ENCODE measurements at regions not wholly inside any gene's neighbourhood (a gene's known extent, or its start where the extent isn't known, plus 50 kb on each side); places are given as distances from the start of the nearest gene placed in this dataset.

- POLR2A ChIA-PET, result no interaction called here
- peaks cover 9 to 15% of the 10 kb centered on the region in 2 donors for H3K4me1 ChIP-seq (ENCODE audit: control insufficient read depth in 2 of 2, insufficient read depth in 2 of 2, low read length in 2 of 2)
- peak overlapping the region; percentile 96 for H2AFZ ChIP-seq (ENCODE audit: insufficient read depth, low read depth, low read length, poor library complexity, severe bottlenecking)
- H3K9ac ChIP-seq (ENCODE audit: low read length), result peak overlapping the region; percentile 65
- no peak overlapping the region for H3K27ac Mint-ChIP-seq
- peak overlapping the region in 4 of 5 experiments; percentile 50 to 78 (median 68) for H3K4me3 ChIP-seq (ENCODE audit: control extremely low read depth in 1 of 5, extremely low read depth in 1 of 5, insufficient read depth in 1 of 5, low read depth in 2 of 5, low read length in 4 of 5)
- H3K4me2 ChIP-seq (replicated peaks; ENCODE audit: low read depth, low read length, poor library complexity, severe bottlenecking), result peak overlapping the region; percentile 97
- H3K9me3 ChIP-seq (ENCODE audit: control extremely low read depth in 1 of 3, control insufficient read depth in 2 of 3, insufficient read depth in 1 of 3, low read length in 2 of 3), result no peaks in the 10 kb centered on the region
- no peaks in the 10 kb centered on the region for H3K9me3 Mint-ChIP-seq (ENCODE audit: insufficient read depth)
- intact Hi-C loops (cut with micrococcal nuclease), result loop anchor here (1.0 to 5.0 kb wide), 9 partner anchors 99 to 650 kb away; partner anchors contain the start of gene MAML3
- peaks cover 43% of the 10 kb centered on the region for H3K27me3 Mint-ChIP-seq
- H4K20me1 ChIP-seq (ENCODE audit: control insufficient read depth, insufficient read depth, low read length, poor library complexity, severe bottlenecking), result no peaks in the 10 kb centered on the region
- H3K36me3 ChIP-seq (replicated peaks in 1 of 2; ENCODE audit: control extremely low read depth in 1 of 2, control insufficient read depth in 1 of 2, extremely low read depth in 1 of 2, insufficient read depth in 2 of 2, low read length in 1 of 2), result no peaks in the 10 kb centered on the region
- under 1% methylated on average over 62 of the region's 72 CpGs for WGBS (ENCODE audit: insufficient coverage)
- peak overlapping the region; percentile 78 for H3K4me3 Mint-ChIP-seq
- ATAC-seq (ENCODE audit: low read depth), result peak; percentile 81
- peaks cover 0 to 16% (median 5%) of the 10 kb centered on the region in 4 experiments for H3K27me3 ChIP-seq (replicated peaks in 1 of 4; ENCODE audit: control extremely low read depth in 1 of 4, control insufficient read depth in 3 of 4, insufficient read depth in 4 of 4, low read length in 3 of 4)
- no peaks in the 10 kb centered on the region for H3K79me2 ChIP-seq (ENCODE audit: control insufficient read depth, insufficient read depth, low read length)
- H3K27ac ChIP-seq (ENCODE audit: low read length in 2 of 2), result peak overlapping the region in 1 of 2 donors; percentile 11
- CTCF ChIA-PET, result interaction anchor here (0.6 to 7.2 kb wide), 42 partner anchors 8 to 649 kb away, joined by 3 to 112 read pairs (median 4); partner anchors contain the start of gene MAML3
- H3K4me1 Mint-ChIP-seq, result peaks cover 10% of the 10 kb centered on the region
- DNase-seq, result peak; percentile 75
- no peak for TF ChIP-seq EZH2 (IDR thresholded peaks at IDR 0.05; ENCODE audit: borderline replicate concordance, insufficient read depth, low read depth, low read length, poor library complexity, severe bottlenecking)
- TF ChIP-seq, protein P1, sequence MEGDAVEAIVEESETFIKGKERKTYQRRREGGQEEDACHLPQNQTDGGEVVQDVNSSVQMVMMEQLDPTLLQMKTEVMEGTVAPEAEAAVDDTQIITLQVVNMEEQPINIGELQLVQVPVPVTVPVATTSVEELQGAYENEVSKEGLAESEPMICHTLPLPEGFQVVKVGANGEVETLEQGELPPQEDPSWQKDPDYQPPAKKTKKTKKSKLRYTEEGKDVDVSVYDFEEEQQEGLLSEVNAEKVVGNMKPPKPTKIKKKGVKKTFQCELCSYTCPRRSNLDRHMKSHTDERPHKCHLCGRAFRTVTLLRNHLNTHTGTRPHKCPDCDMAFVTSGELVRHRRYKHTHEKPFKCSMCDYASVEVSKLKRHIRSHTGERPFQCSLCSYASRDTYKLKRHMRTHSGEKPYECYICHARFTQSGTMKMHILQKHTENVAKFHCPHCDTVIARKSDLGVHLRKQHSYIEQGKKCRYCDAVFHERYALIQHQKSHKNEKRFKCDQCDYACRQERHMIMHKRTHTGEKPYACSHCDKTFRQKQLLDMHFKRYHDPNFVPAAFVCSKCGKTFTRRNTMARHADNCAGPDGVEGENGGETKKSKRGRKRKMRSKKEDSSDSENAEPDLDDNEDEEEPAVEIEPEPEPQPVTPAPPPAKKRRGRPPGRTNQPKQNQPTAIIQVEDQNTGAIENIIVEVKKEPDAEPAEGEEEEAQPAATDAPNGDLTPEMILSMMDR (IDR thresholded peaks at IDR 0.05), result peak; percentile 94
Measured at GRCh38 chr4:140252742-140253555, 99.0 kb upstream of the MAML3 start.

Data from B cell (primary cell).